IPS-18a (cell line): ENCODE measurements at regions not wholly inside any gene's neighbourhood (a gene's known extent, or its start where the extent isn't known, plus 50 kb on each side); places are given as distances from the start of the nearest gene placed in this dataset.

Source experiments
- H3K27ac ChIP-seq: one replicate; pipeline ENCODE4 v1.5.1; 2013; ENCODE audit warnings: low read length
- H3K27me3 ChIP-seq: one replicate; pipeline ENCODE4 v1.6.1; 2013; ENCODE audit warnings: mild to moderate bottlenecking, low read length; ENCODE audit not compliant: control insufficient read depth, insufficient read depth
- H3K36me3 ChIP-seq: one replicate; pipeline ENCODE4 v1.6.1; 2013; ENCODE audit warnings: low read depth, low read length; ENCODE audit not compliant: control insufficient read depth
- H3K4me1 ChIP-seq: one replicate; pipeline ENCODE4 v1.6.1; 2013; ENCODE audit warnings: low read depth, low read length; ENCODE audit not compliant: control insufficient read depth
- H3K4me3 ChIP-seq: one replicate; pipeline ENCODE4 v1.5.1; 2013; ENCODE audit warnings: low read length
- H3K9ac ChIP-seq: one replicate; pipeline ENCODE4 v1.6.1; 2013; ENCODE audit warnings: mild to moderate bottlenecking, low read length, moderate library complexity
- H3K9me3 ChIP-seq: one replicate; pipeline ENCODE4 v1.6.1; 2013; ENCODE audit warnings: low read depth, low read length; ENCODE audit not compliant: control insufficient read depth

GRCh38 chrX:13518126-13518525 lies 51.3 kb upstream of the EGFL6 start:
- H3K9me3 ChIP-seq: no peaks in the 10 kb centered on the region
- no peaks in the 10 kb centered on the region for H3K4me1 ChIP-seq
- H3K4me3 ChIP-seq: no peak overlapping the region
- no peaks in the 10 kb centered on the region for H3K36me3 ChIP-seq
- no peak overlapping the region for H3K9ac ChIP-seq
- H3K27ac ChIP-seq: no peak overlapping the region
- H3K27me3 ChIP-seq: no peaks in the 10 kb centered on the region

DNA sequence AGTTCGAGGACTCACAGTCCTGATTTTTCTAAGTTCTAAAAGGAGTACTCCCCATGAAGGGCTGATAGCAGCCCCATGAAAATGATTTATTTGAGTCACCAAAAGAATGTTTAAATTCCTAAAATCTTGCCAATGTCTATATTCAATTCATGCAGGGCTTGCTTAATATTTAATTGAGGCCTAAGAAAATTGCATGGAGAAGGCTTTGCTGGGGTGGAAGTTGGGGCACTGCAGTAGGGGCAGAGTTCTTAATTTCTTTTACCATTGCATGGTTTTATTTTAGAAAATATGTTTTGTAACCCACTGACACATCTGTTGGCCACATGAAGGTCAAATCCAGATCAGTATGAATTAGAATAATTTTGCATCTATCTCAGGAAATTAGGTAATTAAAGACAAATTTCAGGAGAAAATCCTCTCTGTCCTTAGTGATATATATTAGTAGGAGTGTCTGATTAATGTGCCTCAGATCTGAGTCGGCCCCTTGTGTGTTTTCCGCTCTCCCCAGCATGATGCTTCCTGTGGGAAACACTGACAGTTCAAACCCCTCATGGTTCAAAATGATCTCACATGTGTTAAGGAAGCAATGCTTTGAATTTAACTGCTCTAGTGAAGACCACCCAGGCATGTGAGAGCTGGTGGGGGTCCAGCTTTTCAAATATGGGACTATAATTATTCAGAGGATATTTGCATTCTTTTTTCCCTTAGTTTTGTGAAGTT lies 54.0 kb upstream of the EGFL6 start:
- Histone ChIP-seq H3K27ac (no peak overlapping the region), H3K27me3 (no peaks in the 10 kb centered on the region), H3K9me3 (no peaks in the 10 kb centered on the region), H3K4me3 (no peak overlapping the region), H3K9ac (no peak overlapping the region), H3K36me3 (no peaks in the 10 kb centered on the region), H3K4me1 (no peaks in the 10 kb centered on the region)

DNA sequence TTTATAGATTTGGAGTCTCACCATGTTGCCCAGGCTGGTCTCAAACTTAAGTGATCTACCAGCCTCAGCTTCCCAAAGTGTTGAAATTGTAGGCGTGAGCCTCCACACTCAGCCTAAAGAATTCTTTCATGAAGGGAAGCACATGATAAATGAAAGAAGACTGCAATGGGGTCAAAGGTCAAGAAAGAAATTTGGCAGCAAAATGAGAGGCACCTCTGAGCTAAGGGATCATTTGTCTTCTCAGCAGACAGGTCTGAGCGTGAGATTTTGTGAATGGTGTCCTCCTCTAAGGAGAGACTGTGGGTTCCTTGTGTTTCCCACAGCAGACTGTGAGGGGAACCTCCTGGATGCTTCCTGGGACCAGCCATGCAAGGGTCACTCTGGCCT lies 57.5 kb upstream of the EGFL6 start:
- Histone ChIP-seq H3K4me1 (no peaks in the 10 kb centered on the region), H3K36me3 (no peaks in the 10 kb centered on the region), H3K9me3 (no peaks in the 10 kb centered on the region), H3K27me3 (no peaks in the 10 kb centered on the region), H3K9ac (no peak overlapping the region), H3K27ac (no peak overlapping the region), H3K4me3 (no peak overlapping the region)

GRCh38 chrX:13511241-13511943 lies 58.0 kb upstream of the EGFL6 start:
- H3K27me3 ChIP-seq: no peaks in the 10 kb centered on the region
- H3K4me3 ChIP-seq: no peak overlapping the region
- no peaks in the 10 kb centered on the region for H3K9me3 ChIP-seq
- no peaks in the 10 kb centered on the region for H3K36me3 ChIP-seq
- H3K27ac ChIP-seq: no peak overlapping the region
- no peak overlapping the region for H3K9ac ChIP-seq
- H3K4me1 ChIP-seq: no peaks in the 10 kb centered on the region

DNA sequence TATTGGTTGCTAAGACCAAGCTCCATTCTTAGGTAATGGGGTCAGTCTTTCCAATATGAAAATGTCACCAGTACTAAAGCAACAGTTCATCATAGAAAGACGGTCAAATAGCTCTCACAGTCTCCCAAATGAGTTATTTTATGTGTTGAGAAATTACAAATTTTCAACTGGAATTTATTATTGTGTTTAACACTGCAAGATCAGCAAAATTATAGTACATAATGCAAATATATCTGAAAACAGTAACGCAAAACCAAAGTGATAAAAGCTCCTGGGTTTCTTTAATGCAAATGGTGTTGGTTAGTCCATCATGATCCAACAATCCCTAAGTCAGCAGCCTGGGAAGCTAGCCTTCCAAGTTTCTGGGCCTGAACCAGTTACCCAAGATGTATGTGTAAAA lies 61.5 kb upstream of the EGFL6 start:
- Histone ChIP-seq H3K9ac (no peak overlapping the region), H3K27ac (no peak overlapping the region), H3K9me3 (no peaks in the 10 kb centered on the region), H3K36me3 (no peaks in the 10 kb centered on the region), H3K4me1 (no peaks in the 10 kb centered on the region), H3K4me3 (no peak overlapping the region), H3K27me3 (no peaks in the 10 kb centered on the region)

- no peaks in the 10 kb centered on the region for H3K9me3 ChIP-seq
- no peaks in the 10 kb centered on the region for H3K36me3 ChIP-seq
- H3K27ac ChIP-seq: no peak overlapping the region
- no peaks in the 10 kb centered on the region for H3K27me3 ChIP-seq
- H3K9ac ChIP-seq: peak overlapping the region; percentile 6
- no peak overlapping the region for H3K4me3 ChIP-seq
- H3K4me1 ChIP-seq: no peaks in the 10 kb centered on the region
Measured at GRCh38 chrX:13506574-13506973, 62.8 kb upstream of the EGFL6 start.

- Histone ChIP-seq H3K4me3 (no peak overlapping the region), H3K4me1 (no peaks in the 10 kb centered on the region), H3K27ac (no peak overlapping the region), H3K36me3 (no peaks in the 10 kb centered on the region), H3K9ac (no peak overlapping the region), H3K27me3 (no peaks in the 10 kb centered on the region), H3K9me3 (no peaks in the 10 kb centered on the region)
Measured at GRCh38 chrX:13502590-13502989, 66.8 kb upstream of the EGFL6 start.

DNA sequence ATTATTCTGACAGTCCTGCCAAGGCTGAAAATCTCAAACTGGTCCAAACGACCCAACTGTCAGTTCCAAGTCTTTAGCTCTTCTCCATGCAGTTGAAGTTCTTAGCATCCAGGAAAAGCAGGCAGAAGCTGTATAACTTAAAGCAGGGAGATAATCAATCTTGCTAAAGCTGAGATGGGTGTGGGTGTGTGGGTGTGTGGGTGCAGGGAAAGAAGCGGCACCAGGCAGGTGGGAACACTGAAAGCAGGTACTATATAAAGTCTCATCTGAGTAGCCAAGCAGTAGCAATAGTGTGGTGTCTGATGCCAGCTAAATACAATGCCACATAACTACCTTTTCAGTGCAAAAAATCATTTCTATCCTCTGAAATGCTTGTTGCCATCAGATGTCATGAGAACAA lies 69.7 kb upstream of the EGFL6 start:
- H3K27me3 ChIP-seq: no peaks in the 10 kb centered on the region
- no peak overlapping the region for H3K27ac ChIP-seq
- no peak overlapping the region for H3K9ac ChIP-seq
- H3K4me1 ChIP-seq: no peaks in the 10 kb centered on the region
- no peaks in the 10 kb centered on the region for H3K9me3 ChIP-seq
- no peaks in the 10 kb centered on the region for H3K36me3 ChIP-seq
- no peak overlapping the region for H3K4me3 ChIP-seq

DNA sequence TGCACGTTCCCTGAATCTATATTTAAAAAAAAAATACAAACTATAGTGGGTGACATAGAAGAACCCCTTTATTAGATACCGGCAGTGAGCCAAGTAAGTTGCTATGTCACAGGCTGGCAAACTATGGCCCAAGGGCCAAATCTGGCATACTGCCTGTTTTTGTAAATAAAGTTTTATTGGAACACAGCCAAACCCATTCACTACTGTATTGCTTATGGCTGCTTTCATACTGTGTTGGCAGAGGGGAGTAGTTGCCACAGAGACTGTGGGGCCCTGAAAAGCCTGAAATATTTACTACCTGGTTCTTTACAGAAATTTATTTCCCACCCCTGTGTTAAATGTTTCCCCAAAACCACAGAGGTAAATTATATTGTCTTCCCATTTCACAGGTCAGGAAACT lies 71.2 kb upstream of the EGFL6 start:
- H3K9ac ChIP-seq: no peak overlapping the region
- no peak overlapping the region for H3K4me3 ChIP-seq
- H3K36me3 ChIP-seq: no peaks in the 10 kb centered on the region
- no peaks in the 10 kb centered on the region for H3K4me1 ChIP-seq
- H3K9me3 ChIP-seq: no peaks in the 10 kb centered on the region
- no peaks in the 10 kb centered on the region for H3K27me3 ChIP-seq
- no peak overlapping the region for H3K27ac ChIP-seq

DNA sequence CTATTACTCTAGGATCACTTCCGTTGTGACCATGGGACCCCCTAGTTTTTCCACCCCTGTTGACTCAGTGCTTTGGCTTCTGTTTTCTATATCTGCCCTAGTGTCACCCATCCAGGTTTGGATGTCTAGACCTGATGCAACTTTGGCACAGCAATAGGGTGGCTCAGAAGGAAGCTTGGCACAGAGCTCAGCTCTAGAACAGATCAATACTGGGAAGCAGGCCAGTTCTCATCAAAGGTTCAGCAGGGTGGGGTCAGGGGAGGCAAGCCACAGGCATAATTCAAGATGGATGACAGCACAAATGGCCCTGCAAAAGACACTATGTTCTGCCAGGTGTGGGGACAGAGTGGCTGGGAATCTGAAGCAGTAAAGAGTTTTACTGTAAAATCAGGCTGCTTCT lies 74.2 kb upstream of the EGFL6 start:
- Histone ChIP-seq H3K27ac (no peak overlapping the region), H3K9ac (no peak overlapping the region), H3K9me3 (no peaks in the 10 kb centered on the region), H3K4me1 (peaks cover 4% of the 10 kb centered on the region), H3K4me3 (no peak overlapping the region), H3K36me3 (no peaks in the 10 kb centered on the region), H3K27me3 (no peaks in the 10 kb centered on the region)

DNA sequence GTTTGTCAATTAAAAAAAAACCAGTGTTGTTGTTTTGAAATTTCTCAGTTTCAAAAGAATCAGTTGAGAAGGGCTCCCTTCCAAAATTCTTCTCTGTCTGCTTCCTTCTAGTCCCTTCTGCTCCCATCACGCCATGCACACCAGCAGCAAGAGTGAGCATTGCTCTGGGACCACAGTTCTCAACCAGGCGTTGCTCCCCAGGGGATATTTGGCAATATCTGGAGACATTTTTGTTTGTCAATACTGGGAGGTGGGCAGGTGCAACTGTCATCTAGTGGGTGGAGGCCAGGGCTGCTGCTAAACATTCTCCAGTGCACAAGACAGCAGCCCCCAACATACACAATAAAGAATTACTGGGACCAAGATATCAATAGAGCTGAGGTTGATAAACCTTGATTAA lies 74.8 kb upstream of the EGFL6 start:
- Histone ChIP-seq H3K27ac (no peak overlapping the region), H3K27me3 (no peaks in the 10 kb centered on the region), H3K4me1 (peaks cover 4% of the 10 kb centered on the region), H3K9me3 (no peaks in the 10 kb centered on the region), H3K4me3 (no peak overlapping the region), H3K9ac (no peak overlapping the region), H3K36me3 (no peaks in the 10 kb centered on the region)

- Histone ChIP-seq H3K4me3 (no peak overlapping the region), H3K4me1 (peaks cover 4% of the 10 kb centered on the region), H3K9me3 (no peaks in the 10 kb centered on the region), H3K27me3 (no peaks in the 10 kb centered on the region), H3K27ac (no peak overlapping the region), H3K9ac (no peak overlapping the region), H3K36me3 (no peaks in the 10 kb centered on the region)
Measured at GRCh38 chrX:13493659-13494058, 75.7 kb upstream of the EGFL6 start.
